ENCODE measurements at regions not wholly inside any gene's neighbourhood (a gene's known extent, or its start where the extent isn't known, plus 50 kb on each side); places are given as distances from the start of the nearest gene placed in this dataset.

DNA sequence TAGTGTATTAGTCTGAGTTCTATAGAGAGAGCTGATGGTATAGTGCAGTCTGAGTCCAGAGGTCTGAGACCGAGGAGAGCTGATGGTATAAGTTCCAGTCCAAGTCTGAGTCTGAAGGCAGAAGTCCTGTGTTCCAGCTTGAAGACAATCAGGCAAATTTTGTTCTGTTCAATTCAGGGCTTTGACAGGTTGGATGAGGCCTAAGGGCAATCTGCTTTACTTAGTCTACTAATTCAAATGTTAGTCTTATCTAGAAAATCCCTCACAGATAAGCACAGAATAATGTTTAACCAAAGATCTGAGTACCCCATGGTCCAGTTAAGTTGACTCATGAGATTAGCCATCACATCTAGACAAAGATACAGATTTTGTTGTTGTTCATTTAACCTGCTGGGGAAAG, 303.0 kb upstream of the KLF4 start:
- TF ChIP-seq, protein P1, sequence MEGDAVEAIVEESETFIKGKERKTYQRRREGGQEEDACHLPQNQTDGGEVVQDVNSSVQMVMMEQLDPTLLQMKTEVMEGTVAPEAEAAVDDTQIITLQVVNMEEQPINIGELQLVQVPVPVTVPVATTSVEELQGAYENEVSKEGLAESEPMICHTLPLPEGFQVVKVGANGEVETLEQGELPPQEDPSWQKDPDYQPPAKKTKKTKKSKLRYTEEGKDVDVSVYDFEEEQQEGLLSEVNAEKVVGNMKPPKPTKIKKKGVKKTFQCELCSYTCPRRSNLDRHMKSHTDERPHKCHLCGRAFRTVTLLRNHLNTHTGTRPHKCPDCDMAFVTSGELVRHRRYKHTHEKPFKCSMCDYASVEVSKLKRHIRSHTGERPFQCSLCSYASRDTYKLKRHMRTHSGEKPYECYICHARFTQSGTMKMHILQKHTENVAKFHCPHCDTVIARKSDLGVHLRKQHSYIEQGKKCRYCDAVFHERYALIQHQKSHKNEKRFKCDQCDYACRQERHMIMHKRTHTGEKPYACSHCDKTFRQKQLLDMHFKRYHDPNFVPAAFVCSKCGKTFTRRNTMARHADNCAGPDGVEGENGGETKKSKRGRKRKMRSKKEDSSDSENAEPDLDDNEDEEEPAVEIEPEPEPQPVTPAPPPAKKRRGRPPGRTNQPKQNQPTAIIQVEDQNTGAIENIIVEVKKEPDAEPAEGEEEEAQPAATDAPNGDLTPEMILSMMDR (IDR thresholded peaks at IDR 0.05), result no peak
- no peak for TF ChIP-seq POLR2AphosphoS5 (IDR thresholded peaks at IDR 0.05)
